GM12878 (cell line): ENCODE measurements at regions not wholly inside any gene's neighbourhood (a gene's known extent, or its start where the extent isn't known, plus 50 kb on each side); places are given as distances from the start of the nearest gene placed in this dataset.
"Not testable (repeated sequence)": the region's sequence is repeated elsewhere in the genome, so short reads cannot be mapped to it uniquely, and the experiment has no call there.

Source experiments
- ATAC-seq: fragments of 200-7000 bp; cut with Tn5 transposase; 3 replicates; pipeline ENCODE4 v1.9.1; 2020; ENCODE audit warnings: mild to moderate bottlenecking, moderate library complexity
- BruUV-seq: library from RNA; stranded (reverse); fragments of 400-500 nt; replicated peaks from 2 replicates; lab custom pipeline; 2021; lab: Mats Ljungman, UMichigan
- CTCF ChIA-PET: fragments of 300-600 bp; sonication (Branson Sonifier 250); formaldehyde crosslinking; extraction: SDS; loops from one replicate; lab custom pipeline; 2021; ENCODE audit warnings: inconsistent platforms; lab: Yijun Ruan, JAX
- POLR2A ChIA-PET: fragments of 350-600 bp; formaldehyde crosslinking; extraction: SDS; loops from one replicate; lab custom pipeline; 2021; ENCODE audit warnings: inconsistent platforms; lab: Charles Lee
- RAD21 ChIA-PET: fragments of 300-600 bp; sonication (Branson Sonifier 250); formaldehyde crosslinking; loops from one replicate; lab custom pipeline; 2023; ENCODE audit warnings: antibody characterized with exemption; ENCODE audit not compliant: unreplicated experiment; lab: Charles Lee
- SMC1A ChIA-PET: fragments of 300-600 bp; sonication (Branson Sonifier 250); formaldehyde crosslinking; loops from one replicate; lab custom pipeline; 2023; ENCODE audit not compliant: unreplicated experiment, uncharacterized antibody; lab: Charles Lee
- DNase-seq: peaks from one replicate; pipeline ENCODE4 v3.0.0-alpha.2; 2011; ENCODE audit warnings: low read depth, low spot score
- FAIRE-seq: peaks from 3 replicates; lab custom pipeline; 2011; peaks lifted over from hg19 to GRCh38; lab: Jason Lieb, UNC
- H2AFZ ChIP-seq: 2 replicates; pipeline ENCODE4 v1.6.0; 2011; ENCODE audit warnings: low read depth, low read length, control low read depth; ENCODE audit not compliant: control insufficient read depth
- H3K27ac ChIP-seq: 2 replicates; pipeline ENCODE4 v1.5.1; 2011; ENCODE audit warnings: control low read depth; ENCODE audit not compliant: control insufficient read depth, insufficient read depth
- H3K27me3 ChIP-seq, 2 experiments: replicated peaks in 1 of 2; 2 replicates each; pipeline versions ENCODE4 v1.6.0 to v1.6.1; 2011; ENCODE audit warnings: low read length in 1 of 2; ENCODE audit not compliant: control insufficient read depth in 2 of 2, insufficient read depth in 2 of 2
- H3K36me3 ChIP-seq, 2 experiments: 2 replicates each; pipeline ENCODE4 v1.5.1; 2011; ENCODE audit warnings: low read length in 1 of 2; ENCODE audit not compliant: control insufficient read depth in 2 of 2, insufficient read depth in 2 of 2
- H3K4me1 ChIP-seq: 2 replicates; pipeline ENCODE4 v1.6.1; 2011; ENCODE audit warnings: mild to moderate bottlenecking, low read length, moderate library complexity, mixed read lengths; ENCODE audit not compliant: control insufficient read depth, insufficient read depth
- H3K4me2 ChIP-seq: 2 replicates; pipeline ENCODE4 v1.6.0; 2011; ENCODE audit warnings: control low read depth; ENCODE audit not compliant: control insufficient read depth, insufficient read depth
- H3K4me3 ChIP-seq: fragments of 200-600 bp; sonication (generic); 2 replicates; pipeline ENCODE4 v1.5.1; 2016
- H3K79me2 ChIP-seq: 2 replicates; pipeline ENCODE4 v1.6.0; 2011; ENCODE audit warnings: low read length; ENCODE audit not compliant: control insufficient read depth, insufficient read depth
- H3K9ac ChIP-seq: 2 replicates; pipeline ENCODE4 v1.8.0; 2011; ENCODE audit warnings: low read length, control low read depth, mixed read lengths; ENCODE audit not compliant: control insufficient read depth, insufficient read depth
- H3K9me3 ChIP-seq: replicated peaks from 3 replicates; pipeline ENCODE4 v1.5.1; 2011; ENCODE audit warnings: mild to moderate bottlenecking, low read length; ENCODE audit not compliant: control insufficient read depth, insufficient read depth
- H4K20me1 ChIP-seq: 2 replicates; pipeline ENCODE4 v1.6.0; 2011; ENCODE audit not compliant: control insufficient read depth, insufficient read depth
- ATF7 ChIP-seq: fragments of 450-650 bp; IDR thresholded peaks from 2 replicates; pipeline ENCODE4 v1.6.1; 2016; ENCODE audit warnings: low read depth, mild to moderate bottlenecking
- GATAD2B ChIP-seq: fragments of 450-650 bp; conservative IDR thresholded peaks from 2 replicates; pipeline ENCODE4 v1.6.1; 2017; ENCODE audit warnings: low read depth, mild to moderate bottlenecking, moderate library complexity
- HCFC1 ChIP-seq: fragments of 150-350 bp; IDR thresholded peaks from 2 replicates; pipeline ENCODE4 v1.6.1; 2014; ENCODE audit warnings: low read length
- JUNB ChIP-seq: IDR thresholded peaks from 2 replicates; pipeline ENCODE4 v1.6.1; 2016; ENCODE audit warnings: antibody characterized with exemption, mild to moderate bottlenecking
- KDM1A ChIP-seq: fragments of 200-600 bp; sonication (generic); IDR thresholded peaks from 2 replicates; pipeline ENCODE4 v1.6.1; 2016; ENCODE audit warnings: borderline replicate concordance
- NFIC ChIP-seq: IDR thresholded peaks from 2 replicates; pipeline ENCODE4 v1.6.1; 2012; ENCODE audit warnings: low read depth, mild to moderate bottlenecking, inconsistent platforms, low read length, moderate library complexity
- NKRF ChIP-seq: fragments of 450-650 bp; conservative IDR thresholded peaks from 2 replicates; pipeline ENCODE4 v1.6.1; 2017; ENCODE audit warnings: mild to moderate bottlenecking, moderate library complexity
- NR2C2 ChIP-seq: IDR thresholded peaks from 2 replicates; pipeline ENCODE4 v1.6.1; 2011; ENCODE audit warnings: borderline replicate concordance, low read depth; ENCODE audit not compliant: control insufficient read depth, insufficient read length
- NR2F1 ChIP-seq: fragments of 450-650 bp; conservative IDR thresholded peaks from 2 replicates; pipeline ENCODE4 v1.6.1; 2017; ENCODE audit warnings: mild to moderate bottlenecking
- POLR2AphosphoS2 ChIP-seq: IDR thresholded peaks from 2 replicates; pipeline ENCODE4 v1.6.1; 2011; ENCODE audit warnings: low read depth, mild to moderate bottlenecking, low read length, improper control_type of control experiment, moderate library complexity
- POLR2AphosphoS5 ChIP-seq: IDR thresholded peaks from 2 replicates; pipeline ENCODE4 v1.6.1; 2011; ENCODE audit warnings: mild to moderate bottlenecking, low read length, inconsistent platforms
- STAT1 ChIP-seq: fragments of 450-650 bp; conservative IDR thresholded peaks from 2 replicates; pipeline ENCODE4 v1.6.1; 2014; ENCODE audit warnings: antibody characterized with exemption, mild to moderate bottlenecking
- SUPT20H ChIP-seq: IDR thresholded peaks from 2 replicates; pipeline ENCODE4 v1.6.1; 2011; ENCODE audit warnings: low read depth, mild to moderate bottlenecking, low read length, moderate library complexity, borderline replicate concordance; ENCODE audit not compliant: control insufficient read depth
- SUZ12 ChIP-seq: fragments of 200-600 bp; sonication (generic); IDR thresholded peaks from one replicate; pipeline ENCODE4 v1.6.1; 2018; ENCODE audit warnings: antibody characterized with exemption, mild to moderate bottlenecking; ENCODE audit not compliant: unreplicated experiment
- TAF1 ChIP-seq: IDR thresholded peaks from 2 replicates; pipeline ENCODE4 v1.6.1; 2011; ENCODE audit warnings: mild to moderate bottlenecking, low read depth, low read length, borderline replicate concordance
- WGBS: methylation state at CpG from one replicate; pipeline ENCODE4 v1.1.6; 2016; ENCODE audit warnings: low lambda C conversion rate; ENCODE audit not compliant: insufficient replicate concordance, insufficient coverage; ENCODE audit errors: missing lambda C conversion rate; 5-methylcytosine and 5-hydroxymethylcytosine counted together
- in situ Hi-C: fragments of 300-500 bp; cut with MboI; formaldehyde crosslinking; loops from 9 replicates; pipeline ENCODE4 v1.14.3; 2018; ENCODE audit warnings: mixed read lengths
- intact Hi-C: fragments of 100-400 bp; cut with micrococcal nuclease; formaldehyde crosslinking; loops from one replicate; pipeline ENCODE4 v1.14.2; 2022; ENCODE audit not compliant: unreplicated experiment

GRCh38 chr18:1668279-1668678 is 763.6 kb downstream of the ADCYAP1 start (continued):
- no peak for TF ChIP-seq STAT1
- no peak for TF ChIP-seq NFIC
- no peak for TF ChIP-seq KDM1A
- no peak for TF ChIP-seq GATAD2B

- DNase-seq, H3K27me3 ChIP-seq, H4K20me1 ChIP-seq, FAIRE-seq, H3K27ac ChIP-seq, H3K4me1 ChIP-seq, POLR2A ChIA-PET, intact Hi-C loops, H3K4me3 ChIP-seq, H3K9me3 ChIP-seq, H3K36me3 ChIP-seq, in situ Hi-C loops, RAD21 ChIA-PET, H2AFZ ChIP-seq, H3K4me2 ChIP-seq, BruUV-seq, H3K79me2 ChIP-seq, ATAC-seq, H3K9ac ChIP-seq, CTCF ChIA-PET: not testable (repeated sequence)
- 0% methylated on average over 2 of the region's 2 CpGs for WGBS
- SMC1A ChIA-PET: interaction anchor here (0.7 kb wide), 1 partner anchor 185 kb away, joined by 3 read pairs; no protein-coding TSS in a partner anchor
Measured at GRCh38 chr18:1671710-1672109, 767.0 kb downstream of the ADCYAP1 start.

GRCh38 chr18:1676387-1676786 is 771.7 kb downstream of the ADCYAP1 start:
- no peak for FAIRE-seq
- no peaks in the 10 kb centered on the region for H3K79me2 ChIP-seq
- no peak overlapping the region for H3K4me3 ChIP-seq
- RAD21 ChIA-PET: no interaction called here
- WGBS: 20% methylated on average over 3 of the region's 3 CpGs
- no peaks in the 10 kb centered on the region for H4K20me1 ChIP-seq
- intact Hi-C loops: no loop called here
- SMC1A ChIA-PET: no interaction called here
- H3K9me3 ChIP-seq: no peaks in the 10 kb centered on the region
- no peaks in the 10 kb centered on the region for H3K27me3 ChIP-seq
- no peak overlapping the region for H3K9ac ChIP-seq
- H3K4me2 ChIP-seq: no peak overlapping the region
- no peak overlapping the region for H3K27ac ChIP-seq
- BruUV-seq: no TSS peak
- H3K36me3 ChIP-seq: no peaks in the 10 kb centered on the region
- in situ Hi-C loops: no loop called here
- H2AFZ ChIP-seq: no peak overlapping the region
- POLR2A ChIA-PET: no interaction called here
- no peak for DNase-seq
- no peaks in the 10 kb centered on the region for H3K4me1 ChIP-seq
- CTCF ChIA-PET: interaction anchor here (1.3 kb wide), 1 partner anchor 12 kb away, joined by 5 read pairs; no protein-coding TSS in a partner anchor
- no peak for ATAC-seq
- TF ChIP-seq ATF7 (no peak), SUPT20H (no peak), NR2F1 (no peak), HCFC1 (no peak), SUZ12 (no peak), JUNB (no peak), NKRF (no peak), TAF1 (no peak), NR2C2 (no peak), POLR2AphosphoS2 (no peak), POLR2AphosphoS5 (no peak)
